ENCODE measurements at regions not wholly inside any gene's neighbourhood (a gene's known extent, or its start where the extent isn't known, plus 50 kb on each side); places are given as distances from the start of the nearest gene placed in this dataset.

DNA sequence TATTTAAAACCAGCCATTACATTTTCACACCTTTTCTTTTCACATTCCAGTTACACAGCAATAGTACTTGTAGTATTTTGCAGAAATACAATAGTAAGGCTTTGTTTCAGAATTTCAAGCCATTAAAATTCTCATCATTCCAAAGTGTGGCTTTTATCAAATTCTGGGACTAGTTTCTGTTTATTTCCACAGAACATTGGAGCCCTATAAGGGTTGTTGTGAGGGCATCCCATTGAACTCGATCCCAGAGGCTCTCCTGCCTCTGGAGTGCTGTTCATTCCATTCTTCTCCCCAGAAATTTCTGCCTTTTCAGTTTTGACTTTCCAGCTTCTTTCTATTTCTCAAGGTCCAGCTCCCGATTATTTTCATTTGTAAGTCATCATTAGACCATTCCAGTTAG lies 645.5 kb downstream of the ADGRL2 start:
- no peak for DNase-seq (ENCODE audit: low read depth in 2 of 3, low spot score in 2 of 3)

GRCh38 chr1:82445827-82446226 lies 645.1 kb downstream of the ADGRL2 start:
- no peak for DNase-seq (ENCODE audit: low read depth in 2 of 3, low spot score in 2 of 3)

DNA sequence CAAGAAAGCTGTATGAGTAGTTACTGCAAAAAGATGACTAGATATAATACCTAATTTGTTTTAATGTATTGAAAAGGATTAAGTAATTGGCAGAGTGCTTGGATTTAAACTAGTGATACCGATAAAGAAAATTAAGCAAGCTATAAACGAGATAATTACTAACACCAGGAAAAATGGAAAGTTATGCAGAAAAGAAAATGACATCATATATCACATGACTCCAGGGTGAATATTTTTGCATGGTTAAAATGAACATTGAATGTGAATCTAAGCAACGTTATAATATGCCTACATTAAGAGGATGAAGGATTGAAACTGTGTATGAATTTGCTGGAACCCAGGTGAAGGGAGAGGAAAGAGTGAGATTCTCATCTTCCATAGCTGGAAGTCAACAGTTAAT lies 644.4 kb downstream of the ADGRL2 start:
- DNase-seq (ENCODE audit: low read depth in 2 of 3, low spot score in 2 of 3): no peak

- no peak for DNase-seq (ENCODE audit: low read depth in 2 of 3, low spot score in 2 of 3)
These were observed 640.7 kb downstream of the ADGRL2 start for GRCh38 chr1:82441402-82441801.

DNA sequence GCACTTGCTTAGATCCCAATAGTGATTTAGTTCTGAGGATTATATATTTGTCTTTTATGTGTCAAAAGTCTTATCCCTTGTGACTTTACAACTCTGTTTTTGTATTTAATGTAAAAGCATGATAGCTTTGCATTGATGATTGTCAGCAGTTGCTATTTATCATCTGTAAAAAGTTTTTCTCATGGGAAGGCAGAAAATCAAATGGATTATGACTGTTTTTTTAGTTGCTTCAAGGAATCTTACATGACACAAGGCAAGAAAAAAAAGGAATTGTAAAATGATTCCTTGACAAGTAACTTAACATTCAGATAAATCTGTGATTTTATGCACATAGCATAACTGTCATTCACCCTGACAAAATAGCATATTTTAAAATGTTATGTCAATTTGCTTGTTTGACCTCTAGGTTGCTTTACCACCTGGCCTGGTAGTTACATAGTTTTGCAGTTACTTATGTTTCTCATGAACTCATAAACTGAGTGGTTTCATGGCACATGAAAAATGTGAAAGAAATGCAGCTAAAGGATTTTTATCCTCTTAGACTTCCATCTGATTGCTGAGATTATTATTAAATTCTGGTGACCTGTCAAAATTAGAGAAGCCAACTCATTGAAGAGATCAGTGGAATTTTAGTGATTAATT lies 622.6 kb downstream of the ADGRL2 start:
- no peak for DNase-seq (ENCODE audit: low read depth in 2 of 3, low spot score in 2 of 3)

GRCh38 chr1:82421782-82422181 lies 621.0 kb downstream of the ADGRL2 start:
- DNase-seq (ENCODE audit: low read depth in 2 of 3, low spot score in 2 of 3): no peak

GRCh38 chr1:82420584-82420983 lies 619.9 kb downstream of the ADGRL2 start:
- no peak for DNase-seq (ENCODE audit: low read depth in 2 of 3, low spot score in 2 of 3)

DNA sequence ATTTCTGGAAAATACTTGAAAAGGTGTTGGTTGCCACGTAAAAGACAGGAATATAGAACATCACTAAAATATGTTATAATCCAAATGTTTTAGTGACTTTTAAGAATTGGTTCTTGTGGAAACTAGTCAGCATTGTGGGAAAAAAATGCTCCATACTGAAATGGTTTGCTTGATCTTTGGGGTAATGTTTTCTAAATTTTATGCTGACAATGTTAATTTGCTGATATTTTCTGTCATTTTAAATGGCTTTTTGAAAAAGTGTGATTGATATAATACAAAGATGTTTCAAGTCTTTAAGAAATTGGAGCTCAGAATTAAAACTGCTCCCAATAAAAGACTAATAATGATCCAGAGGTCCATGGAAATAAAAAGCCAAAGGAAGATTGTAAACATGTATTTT lies 610.9 kb downstream of the ADGRL2 start:
- DNase-seq (ENCODE audit: low read depth in 2 of 3, low spot score in 2 of 3): no peak

DNA sequence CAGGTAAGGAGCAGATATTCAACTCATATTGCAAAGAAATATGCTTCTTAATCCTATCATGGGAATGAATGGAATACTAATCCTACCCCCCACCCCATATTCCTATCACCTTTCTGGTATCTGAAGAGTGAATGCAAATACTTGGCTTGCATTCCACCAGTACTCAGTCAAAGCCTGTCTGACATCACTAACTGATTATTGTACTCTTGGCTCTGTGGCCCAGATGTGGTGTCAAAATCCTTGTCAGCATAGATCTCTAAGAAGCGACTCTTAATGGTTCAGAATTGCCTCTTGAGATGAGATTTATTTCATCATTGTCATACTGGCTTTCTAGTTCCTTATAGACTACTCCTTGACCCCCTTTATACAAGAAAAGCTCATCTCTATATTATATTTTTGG lies 604.6 kb downstream of the ADGRL2 start:
- no peak for DNase-seq (ENCODE audit: low read depth in 2 of 3, low spot score in 2 of 3)

GRCh38 chr1:82401116-82401515 lies 600.4 kb downstream of the ADGRL2 start:
- no peak for DNase-seq (ENCODE audit: low read depth in 2 of 3, low spot score in 2 of 3)

- no peak for DNase-seq (ENCODE audit: low read depth in 2 of 3, low spot score in 2 of 3)
These were observed 599.8 kb downstream of the ADGRL2 start for GRCh38 chr1:82400521-82400920.

DNA sequence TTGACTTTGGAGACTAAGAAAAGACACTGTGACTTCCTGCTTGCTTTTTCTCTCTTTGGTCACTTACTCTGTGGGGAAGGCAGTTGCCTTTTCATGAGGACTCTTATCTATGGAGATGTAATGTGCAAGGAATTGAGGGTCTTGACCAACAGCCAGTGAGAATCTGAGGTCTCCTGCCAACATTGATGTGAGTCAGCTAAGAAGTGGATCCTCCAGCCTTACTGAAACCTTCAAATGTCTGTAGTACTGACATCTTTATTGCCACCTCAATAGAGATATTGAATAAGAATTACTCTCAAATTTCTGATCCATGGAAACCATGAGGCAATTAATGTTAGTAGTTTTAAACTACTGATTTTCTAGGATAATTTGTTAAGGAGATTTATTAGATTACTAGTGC lies 598.4 kb downstream of the ADGRL2 start:
- DNase-seq (ENCODE audit: low read depth in 2 of 3, low spot score in 2 of 3): no peak

GRCh38 chr1:82398357-82398756 lies 597.6 kb downstream of the ADGRL2 start:
- no peak for DNase-seq (ENCODE audit: low read depth in 2 of 3, low spot score in 2 of 3)

DNA sequence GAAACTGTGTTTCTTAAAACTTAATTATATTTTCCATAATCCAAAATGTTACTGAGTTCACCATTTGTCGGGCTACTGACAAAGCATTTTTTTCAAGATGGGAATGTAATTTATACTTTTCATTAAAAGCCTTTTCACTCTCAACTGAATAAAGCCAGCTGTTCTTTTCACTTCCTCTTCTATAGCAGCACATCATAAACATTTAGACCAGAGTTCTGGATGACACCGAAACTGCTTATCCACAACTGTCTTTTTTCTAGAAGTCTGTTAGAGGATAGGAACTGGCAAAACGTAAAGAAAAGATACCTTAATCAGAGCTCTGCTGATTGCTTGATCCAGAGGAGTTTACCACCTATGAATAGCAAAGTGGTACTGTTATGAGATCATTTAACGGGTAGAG lies 594.7 kb downstream of the ADGRL2 start:
- DNase-seq (ENCODE audit: low read depth in 2 of 3, low spot score in 2 of 3): peak in 1 of 3 donors; percentile 62

- DNase-seq (ENCODE audit: low read depth in 2 of 3, low spot score in 2 of 3): no peak
These were observed 592.2 kb downstream of the ADGRL2 start for GRCh38 chr1:82392946-82393345.

DNA sequence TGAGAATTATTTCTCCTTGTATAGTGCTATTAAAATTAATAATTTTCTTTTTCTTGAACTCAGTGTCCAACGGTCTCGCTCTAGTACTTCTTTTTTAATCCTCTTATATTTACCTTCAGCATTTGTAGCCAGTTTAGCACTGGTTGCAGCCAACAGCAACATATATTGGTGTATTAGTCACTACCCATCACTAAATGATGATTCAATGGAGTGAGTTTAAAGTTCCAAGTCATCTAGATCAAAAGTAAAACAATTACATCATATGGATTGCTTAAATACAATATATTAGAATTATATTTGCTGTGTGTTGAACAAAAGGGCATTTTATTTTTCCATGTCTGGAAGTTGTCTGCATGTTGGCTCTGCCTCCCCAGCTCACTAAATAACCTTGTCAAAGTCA lies 591.8 kb downstream of the ADGRL2 start:
- DNase-seq (ENCODE audit: low read depth in 2 of 3, low spot score in 2 of 3): no peak

DNA sequence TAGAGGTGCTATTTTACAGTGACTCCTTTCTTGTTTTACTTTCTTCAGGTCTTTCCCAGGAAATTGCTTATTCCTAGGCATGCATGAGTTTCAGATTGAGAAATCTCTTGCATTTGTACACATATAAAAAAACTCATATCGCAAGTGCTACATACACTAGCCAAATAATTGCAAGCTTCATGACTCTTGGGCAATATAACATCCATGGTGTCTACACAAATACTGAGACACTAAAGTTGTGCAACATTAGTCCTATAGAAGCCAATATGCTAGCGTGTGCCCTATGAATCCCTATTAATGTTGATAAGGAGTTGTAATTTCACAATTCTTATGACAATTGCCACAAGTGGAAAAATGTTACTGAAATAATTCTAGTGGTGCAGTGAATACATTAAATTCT lies 591.0 kb downstream of the ADGRL2 start:
- no peak for DNase-seq (ENCODE audit: low read depth in 2 of 3, low spot score in 2 of 3)

DNA sequence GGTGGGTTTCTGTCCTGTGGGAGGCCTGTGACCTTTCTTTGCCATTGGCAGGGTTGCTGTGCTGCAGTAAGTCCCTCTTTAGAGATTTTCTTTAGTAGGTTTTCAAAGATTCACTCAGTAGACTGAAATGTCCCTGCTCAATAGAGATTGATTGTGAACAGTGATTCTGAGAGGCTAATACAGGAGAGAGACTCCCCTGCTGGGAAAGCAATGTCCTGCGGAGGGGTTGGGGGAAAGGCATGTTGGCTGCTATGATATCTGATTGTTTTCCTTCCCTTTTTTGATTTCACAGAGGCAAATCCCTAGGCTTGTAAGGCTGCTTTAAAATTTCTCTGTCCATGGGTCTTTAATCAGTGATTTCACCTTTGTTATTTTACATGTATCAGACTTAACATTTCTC lies 589.9 kb downstream of the ADGRL2 start:
- no peak for DNase-seq (ENCODE audit: low read depth in 2 of 3, low spot score in 2 of 3)

DNA sequence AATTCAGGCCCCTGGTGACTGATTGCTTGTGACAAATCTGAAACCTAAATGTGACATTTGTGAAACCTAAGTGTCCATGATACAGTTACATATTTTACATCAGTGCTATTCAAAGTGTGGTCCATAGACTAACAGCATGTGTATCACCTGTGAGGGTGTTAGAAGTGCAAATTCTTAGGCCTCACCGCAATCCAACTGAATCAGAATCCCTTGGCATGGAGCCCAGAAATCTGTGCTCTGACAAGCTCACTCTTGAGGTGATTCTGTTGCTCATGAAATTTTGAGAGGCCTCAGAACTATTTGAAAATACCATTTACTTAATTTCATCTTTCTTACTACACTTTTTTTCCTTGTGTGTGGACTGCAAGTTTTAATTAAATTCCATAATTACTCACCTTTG lies 587.9 kb downstream of the ADGRL2 start:
- no peak for DNase-seq (ENCODE audit: low read depth in 2 of 3, low spot score in 2 of 3)

- DNase-seq (ENCODE audit: low read depth in 2 of 3, low spot score in 2 of 3): no peak
These were observed 586.3 kb downstream of the ADGRL2 start for GRCh38 chr1:82387012-82387366.

- no peak for DNase-seq (ENCODE audit: low read depth in 2 of 3, low spot score in 2 of 3)
These were observed 585.8 kb downstream of the ADGRL2 start for GRCh38 chr1:82386365-82387011.

DNA sequence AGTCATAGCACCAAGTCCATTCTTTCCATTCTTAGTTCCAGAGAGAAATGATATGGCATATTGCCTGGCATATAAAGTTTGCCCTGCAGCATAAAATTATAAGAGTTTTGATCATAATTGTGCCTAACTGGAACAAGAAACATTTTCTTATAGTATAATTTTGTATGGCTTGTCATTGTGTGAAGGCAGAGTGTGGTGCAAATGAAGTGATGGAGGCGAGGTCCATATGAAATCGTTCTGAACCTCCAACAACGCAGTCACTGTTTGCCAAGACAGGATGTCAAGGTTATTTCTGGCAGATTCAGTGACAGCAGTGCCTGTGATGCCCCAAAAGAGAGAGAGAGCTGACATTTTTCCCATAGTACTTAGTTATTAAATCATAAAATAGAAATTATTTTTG lies 584.0 kb downstream of the ADGRL2 start:
- no peak for DNase-seq (ENCODE audit: low read depth in 2 of 3, low spot score in 2 of 3)
